ENCODE measurements at regions not wholly inside any gene's neighbourhood (a gene's known extent, or its start where the extent isn't known, plus 50 kb on each side); places are given as distances from the start of the nearest gene placed in this dataset.

DNA sequence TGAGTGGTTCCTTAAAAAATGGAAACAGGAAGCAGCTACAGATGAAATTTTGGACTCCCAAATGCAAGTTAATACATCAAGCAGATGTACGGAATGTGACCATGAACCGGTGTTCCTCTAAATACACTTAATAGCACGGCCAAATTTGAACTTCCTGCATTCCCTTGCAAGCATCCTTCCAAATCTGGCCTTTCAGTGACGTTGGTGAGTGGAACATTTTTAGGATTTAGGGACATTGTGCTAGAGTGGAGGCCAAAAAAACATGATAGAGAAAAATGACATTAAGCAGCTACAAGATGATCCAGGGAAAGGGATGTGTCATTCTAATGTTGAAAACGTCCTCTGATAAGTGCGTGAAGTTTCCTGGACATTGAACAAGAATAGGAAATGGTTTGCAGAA, 62.1 kb downstream of the CTAGE1 start:
- Histone ChIP-seq H3K4me1 (ENCODE audit: control insufficient read depth in 1 of 2, low read depth in 2 of 2) (peaks cover 0 to 3% of the 10 kb centered on the region in 2 donors), H3K36me3 (no peaks in the 10 kb centered on the region), H3K27ac (no peak overlapping the region), H3K27me3 (replicated peaks; ENCODE audit: insufficient read depth) (no peaks in the 10 kb centered on the region), H3K9me3 (no peaks in the 10 kb centered on the region), H3K4me3 (no peak overlapping the region)
- TF ChIP-seq, protein P1, sequence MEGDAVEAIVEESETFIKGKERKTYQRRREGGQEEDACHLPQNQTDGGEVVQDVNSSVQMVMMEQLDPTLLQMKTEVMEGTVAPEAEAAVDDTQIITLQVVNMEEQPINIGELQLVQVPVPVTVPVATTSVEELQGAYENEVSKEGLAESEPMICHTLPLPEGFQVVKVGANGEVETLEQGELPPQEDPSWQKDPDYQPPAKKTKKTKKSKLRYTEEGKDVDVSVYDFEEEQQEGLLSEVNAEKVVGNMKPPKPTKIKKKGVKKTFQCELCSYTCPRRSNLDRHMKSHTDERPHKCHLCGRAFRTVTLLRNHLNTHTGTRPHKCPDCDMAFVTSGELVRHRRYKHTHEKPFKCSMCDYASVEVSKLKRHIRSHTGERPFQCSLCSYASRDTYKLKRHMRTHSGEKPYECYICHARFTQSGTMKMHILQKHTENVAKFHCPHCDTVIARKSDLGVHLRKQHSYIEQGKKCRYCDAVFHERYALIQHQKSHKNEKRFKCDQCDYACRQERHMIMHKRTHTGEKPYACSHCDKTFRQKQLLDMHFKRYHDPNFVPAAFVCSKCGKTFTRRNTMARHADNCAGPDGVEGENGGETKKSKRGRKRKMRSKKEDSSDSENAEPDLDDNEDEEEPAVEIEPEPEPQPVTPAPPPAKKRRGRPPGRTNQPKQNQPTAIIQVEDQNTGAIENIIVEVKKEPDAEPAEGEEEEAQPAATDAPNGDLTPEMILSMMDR (IDR thresholded peaks at IDR 0.05) = no peak
- ATAC-seq (ENCODE audit: insufficient number of reproducible peaks, low FRiP score, low read depth) (no peak), DNase-seq (ENCODE audit: low spot score) (no peak)

DNA sequence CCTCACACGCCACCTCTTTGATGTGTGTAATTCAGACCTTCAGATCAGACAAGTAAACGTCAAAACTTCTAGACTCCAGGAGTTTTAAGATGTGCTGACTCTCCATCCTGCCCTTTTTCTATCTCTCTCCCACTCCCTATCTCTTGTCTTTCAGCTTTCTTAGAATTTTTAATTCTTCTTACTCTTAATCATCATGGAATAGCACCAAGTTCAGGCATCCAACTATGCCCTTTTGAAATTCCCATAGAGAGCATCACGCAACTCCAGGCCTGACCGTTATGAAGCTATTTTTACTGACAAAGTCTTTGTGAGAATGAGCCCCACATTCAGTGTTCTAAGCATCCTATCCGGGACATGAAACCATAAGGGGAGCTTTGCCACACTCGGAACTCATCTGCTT, 62.6 kb downstream of the CTAGE1 start:
- peaks cover 4 to 8% of the 10 kb centered on the region in 2 donors for H3K4me1 ChIP-seq (ENCODE audit: control insufficient read depth in 1 of 2, low read depth in 2 of 2)
- DNase-seq (ENCODE audit: low spot score) (no peak), ATAC-seq (ENCODE audit: insufficient number of reproducible peaks, low FRiP score, low read depth) (no peak)
- no peaks in the 10 kb centered on the region for H3K9me3 ChIP-seq
- no peak overlapping the region for H3K27ac ChIP-seq
- H3K4me3 ChIP-seq = no peak overlapping the region
- no peaks in the 10 kb centered on the region for H3K27me3 ChIP-seq (replicated peaks; ENCODE audit: insufficient read depth)
- no peaks in the 10 kb centered on the region for H3K36me3 ChIP-seq
- TF ChIP-seq, protein P1 (IDR thresholded peaks at IDR 0.05) = no peak

DNA sequence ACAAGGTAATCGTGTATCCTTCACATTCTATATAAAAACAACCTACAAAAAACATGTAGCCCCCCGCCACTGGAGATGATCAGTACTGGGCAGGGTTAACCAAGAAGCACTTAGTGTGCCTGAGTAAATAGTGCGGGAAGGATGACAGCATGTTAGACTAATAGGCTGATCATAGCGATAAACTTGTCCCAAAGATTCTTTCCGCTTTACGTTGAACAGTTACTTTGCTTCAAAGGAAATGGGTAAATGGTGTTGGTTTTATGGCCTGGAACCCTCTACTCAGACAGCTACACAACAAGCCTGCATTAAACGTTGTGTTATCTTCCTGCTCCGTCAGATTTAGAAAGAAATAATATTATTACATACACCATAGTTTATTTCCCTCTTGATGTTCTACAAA, 67.7 kb downstream of the CTAGE1 start:
- TF ChIP-seq, protein P1 (IDR thresholded peaks at IDR 0.05) = no peak
- no peak for ATAC-seq (ENCODE audit: insufficient number of reproducible peaks, low FRiP score, low read depth)
- DNase-seq (ENCODE audit: low spot score) = no peak
- H3K27me3 ChIP-seq (replicated peaks; ENCODE audit: insufficient read depth) = no peaks in the 10 kb centered on the region
- H3K27ac ChIP-seq = peak overlapping the region; percentile 94 to 98
- no peaks in the 10 kb centered on the region for H3K9me3 ChIP-seq
- no peaks in the 10 kb centered on the region for H3K36me3 ChIP-seq
- peaks cover 21 to 42% of the 10 kb centered on the region in 2 donors for H3K4me1 ChIP-seq (ENCODE audit: control insufficient read depth in 1 of 2, low read depth in 2 of 2)
- H3K4me3 ChIP-seq = peak overlapping the region; percentile 78

DNA sequence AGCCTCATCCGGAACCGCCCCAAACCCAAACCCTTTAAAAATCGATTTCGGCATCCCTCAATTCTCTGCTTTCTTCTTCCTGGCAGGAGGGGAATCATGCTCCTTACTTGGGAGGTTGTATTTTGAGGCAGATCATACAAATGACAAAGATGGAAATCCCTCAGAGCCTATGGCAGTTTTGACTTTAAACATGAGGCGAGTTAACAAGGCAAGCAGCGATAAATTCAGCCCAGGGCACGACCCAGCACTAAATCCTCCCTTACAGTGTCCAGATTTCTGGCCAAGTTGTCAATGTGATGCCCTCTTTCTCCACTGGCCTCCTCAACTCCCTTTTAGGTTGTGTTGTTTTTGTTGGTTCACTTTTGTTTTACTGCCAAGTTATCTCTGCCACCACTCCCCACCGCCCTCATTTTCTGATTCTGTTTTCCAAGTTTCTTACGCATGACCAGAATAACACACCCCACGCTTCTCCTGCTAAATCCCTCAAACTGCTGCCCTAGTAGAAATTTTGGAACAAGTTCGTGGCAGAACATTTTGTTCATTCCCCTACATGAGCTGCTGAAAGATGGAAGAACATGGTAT, 68.3 kb downstream of the CTAGE1 start:
- no peaks in the 10 kb centered on the region for H3K9me3 ChIP-seq
- H3K4me3 ChIP-seq = peak overlapping the region; percentile 78
- peaks cover 21 to 48% of the 10 kb centered on the region in 2 donors for H3K4me1 ChIP-seq (ENCODE audit: control insufficient read depth in 1 of 2, low read depth in 2 of 2)
- ATAC-seq (ENCODE audit: insufficient number of reproducible peaks, low FRiP score, low read depth) = peak; percentile 22
- TF ChIP-seq, protein P1 (IDR thresholded peaks at IDR 0.05) = no peak
- no peak for DNase-seq (ENCODE audit: low spot score)
- no peaks in the 10 kb centered on the region for H3K36me3 ChIP-seq
- no peaks in the 10 kb centered on the region for H3K27me3 ChIP-seq (replicated peaks; ENCODE audit: insufficient read depth)
- peak overlapping the region; percentile 94 to 98 for H3K27ac ChIP-seq

DNA sequence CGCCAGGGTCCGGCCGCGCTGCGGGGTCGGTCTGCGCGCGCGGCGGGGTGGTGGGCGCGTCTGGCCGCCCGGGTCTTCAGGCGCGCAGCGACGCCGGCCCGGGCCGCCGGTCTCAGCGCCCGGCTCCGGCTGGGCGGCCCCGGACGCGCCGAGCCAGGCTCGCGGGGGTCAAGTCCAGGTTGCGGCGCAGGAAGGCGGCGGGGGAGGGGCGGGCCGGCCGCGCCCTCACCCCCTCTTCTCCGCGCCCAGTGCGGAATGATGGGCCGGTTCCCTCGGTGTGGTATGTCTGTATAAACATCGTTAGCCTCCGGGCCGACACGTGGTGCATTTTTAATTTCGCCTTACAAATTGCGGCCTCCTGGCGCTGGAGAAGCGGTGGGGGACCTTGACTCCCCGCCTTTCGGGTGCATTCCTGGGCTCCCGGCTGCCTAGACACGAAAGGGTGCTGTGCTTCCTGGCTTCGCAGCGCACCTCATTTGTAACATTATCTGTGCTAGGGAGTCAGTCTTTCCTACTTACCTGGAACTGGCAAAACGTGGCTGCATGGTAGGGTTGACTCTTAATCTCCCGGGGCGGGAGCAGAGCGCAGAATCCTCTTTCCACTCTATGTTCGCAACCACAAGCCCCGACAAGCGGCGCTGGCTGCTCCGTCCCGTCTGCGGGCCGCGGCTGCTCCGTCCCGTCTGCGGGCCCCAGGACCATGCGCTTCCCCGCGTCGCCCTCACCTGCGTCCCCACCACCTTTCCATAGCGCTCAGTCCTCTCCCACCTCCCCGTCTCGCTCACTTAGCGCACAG, 69.0 kb downstream of the CTAGE1 start:
- ATAC-seq (ENCODE audit: insufficient number of reproducible peaks, low FRiP score, low read depth) (peak; percentile 22), DNase-seq (ENCODE audit: low spot score) (no peak)
- TF ChIP-seq, protein P1 (IDR thresholded peaks at IDR 0.05) = no peak

More for the DNA sequence above, 69.0 kb downstream of the CTAGE1 start:
- Histone ChIP-seq H3K27me3 (replicated peaks; ENCODE audit: insufficient read depth) (no peaks in the 10 kb centered on the region), H3K9me3 (no peaks in the 10 kb centered on the region), H3K36me3 (no peaks in the 10 kb centered on the region), H3K4me3 (peak overlapping the region; percentile 78), H3K4me1 (ENCODE audit: control insufficient read depth in 1 of 2, low read depth in 2 of 2) (peaks cover 21 to 49% of the 10 kb centered on the region in 2 donors), H3K27ac (peak overlapping the region; percentile 94 to 98)
